ENCODE measurements at regions not wholly inside any gene's neighbourhood (a gene's known extent, or its start where the extent isn't known, plus 50 kb on each side); places are given as distances from the start of the nearest gene placed in this dataset.
A peak's percentile ranks its signal among the peaks of the same experiment; 100 is the strongest.

- Histone ChIP-seq H3K36me3 (replicated peaks in 1 of 2; ENCODE audit: insufficient read depth in 1 of 2, low read depth in 2 of 2) (no peaks in the 10 kb centered on the region), H3K27me3 (no peaks in the 10 kb centered on the region), H3K4me3 (no peak overlapping the region), H3K27ac (no peak overlapping the region), H3K9me3 (no peaks in the 10 kb centered on the region), H3K4me1 (no peaks in the 10 kb centered on the region)
- ATAC-seq (no peak), DNase-seq (no peak)
- intact Hi-C loops (cut with DNase I) = no loop called here
- TF ChIP-seq CTCF (IDR thresholded peaks at IDR 0.05) (no peak), POLR2A (IDR thresholded peaks at IDR 0.05) (no peak)
- 81 to 96% methylated on average over 1 of the region's 1 CpG for WGBS, 2 donors
These were observed 1267.6 kb downstream of the SLC16A7 start for GRCh38 chr12:60863421-60863820.

GRCh38 chr12:60872219-60872618 is 1276.4 kb downstream of the SLC16A7 start:
- TF ChIP-seq CTCF (IDR thresholded peaks at IDR 0.05) (no peak), POLR2A (IDR thresholded peaks at IDR 0.05) (no peak)
- no peak for DNase-seq
- H3K4me1 ChIP-seq = no peaks in the 10 kb centered on the region
- H3K27ac ChIP-seq = no peak overlapping the region
- 49 to 59% methylated on average over 5 to 7 of the region's 7 CpGs for WGBS, 2 donors
- intact Hi-C loops (cut with DNase I) = no loop called here
- ATAC-seq = no peak
- no peaks in the 10 kb centered on the region for H3K27me3 ChIP-seq
- no peak overlapping the region for H3K4me3 ChIP-seq
- H3K36me3 ChIP-seq (replicated peaks in 1 of 2; ENCODE audit: insufficient read depth in 1 of 2, low read depth in 2 of 2) = no peaks in the 10 kb centered on the region
- no peaks in the 10 kb centered on the region for H3K9me3 ChIP-seq

GRCh38 chr12:60872850-60873713 is 1277.3 kb downstream of the SLC16A7 start:
- no peak for ATAC-seq
- no peak for TF ChIP-seq CTCF (IDR thresholded peaks at IDR 0.05)
- TF ChIP-seq POLR2A (IDR thresholded peaks at IDR 0.05) = no peak
- peak in 1 of 4 donors; percentile 3 for DNase-seq
- WGBS, 2 donors = 63 to 71% methylated on average over 8 to 13 of the region's 13 CpGs
- Histone ChIP-seq H3K4me1 (no peaks in the 10 kb centered on the region), H3K36me3 (replicated peaks in 1 of 2; ENCODE audit: insufficient read depth in 1 of 2, low read depth in 2 of 2) (no peaks in the 10 kb centered on the region), H3K27me3 (no peaks in the 10 kb centered on the region), H3K4me3 (no peak overlapping the region), H3K27ac (no peak overlapping the region), H3K9me3 (no peaks in the 10 kb centered on the region)
- intact Hi-C loops (cut with DNase I) = no loop called here

- ATAC-seq = no peak
- no peak for TF ChIP-seq CTCF (IDR thresholded peaks at IDR 0.05)
- no peak for TF ChIP-seq POLR2A (IDR thresholded peaks at IDR 0.05)
- no peaks in the 10 kb centered on the region for H3K27me3 ChIP-seq
- H3K36me3 ChIP-seq (replicated peaks in 1 of 2; ENCODE audit: insufficient read depth in 1 of 2, low read depth in 2 of 2) = no peaks in the 10 kb centered on the region
- no peak for DNase-seq
- no peaks in the 10 kb centered on the region for H3K9me3 ChIP-seq
- H3K27ac ChIP-seq = no peak overlapping the region
- H3K4me1 ChIP-seq = no peaks in the 10 kb centered on the region
- intact Hi-C loops (cut with DNase I) = no loop called here
- H3K4me3 ChIP-seq = no peak overlapping the region
These were observed 1278.3 kb downstream of the SLC16A7 start for GRCh38 chr12:60874091-60874490.
